GM18519 (cell line): ENCODE measurements at regions not wholly inside any gene's neighbourhood (a gene's known extent, or its start where the extent isn't known, plus 50 kb on each side); places are given as distances from the start of the nearest gene placed in this dataset.
"Not testable (repeated sequence)": the region's sequence is repeated elsewhere in the genome, so short reads cannot be mapped to it uniquely, and the experiment has no call there.

ENCODE experiments used
- ATAC-seq: cut with Tn5 transposase; IDR thresholded peaks from one replicate; pipeline ENCODE4 v1.9.1; 2021; ENCODE audit warnings: mild to moderate bottlenecking, moderate library complexity; ENCODE audit not compliant: unreplicated experiment, low FRiP score

DNA sequence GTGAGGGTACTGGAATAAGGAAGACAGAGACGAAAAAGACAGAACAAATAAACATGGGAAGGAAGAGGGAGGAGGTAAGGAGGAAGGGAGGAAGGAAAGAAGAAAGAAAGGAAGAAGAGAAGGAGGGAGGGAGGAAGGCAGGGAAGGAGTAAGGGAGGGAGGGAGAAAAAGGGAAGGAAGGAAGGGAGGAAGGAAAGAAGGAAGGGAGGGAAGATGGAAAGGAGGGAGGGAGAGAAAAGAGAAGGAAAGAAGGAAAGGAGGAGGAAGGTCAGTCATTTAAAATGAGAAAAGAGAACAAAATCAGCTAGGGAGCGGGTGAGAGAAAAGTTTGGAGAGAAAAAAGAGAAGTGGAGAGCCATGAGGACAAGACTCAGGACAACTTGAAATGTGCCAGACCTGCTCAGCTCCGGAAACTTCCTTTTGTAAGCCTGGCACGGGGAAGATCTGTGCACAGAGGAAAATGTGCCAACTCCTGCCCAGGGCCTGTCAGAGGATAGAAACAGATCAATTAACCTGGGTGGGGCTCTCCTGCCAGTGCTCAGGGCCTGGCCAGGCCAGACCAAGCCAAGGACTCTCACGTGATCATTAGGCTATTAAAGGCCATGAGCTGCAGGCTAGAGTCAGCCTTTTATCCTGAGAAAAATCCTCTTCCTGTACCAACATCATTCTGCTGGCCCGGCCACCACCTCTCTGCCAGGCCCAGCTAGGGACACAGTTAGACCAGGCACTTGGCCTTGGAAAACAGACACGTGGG is 50.1 kb upstream of the BCL6 start:
- no peak for ATAC-seq

- ATAC-seq, result no peak
Observed at GRCh38 chr3:187798126-187798525, 52.9 kb upstream of the BCL6 start.

DNA sequence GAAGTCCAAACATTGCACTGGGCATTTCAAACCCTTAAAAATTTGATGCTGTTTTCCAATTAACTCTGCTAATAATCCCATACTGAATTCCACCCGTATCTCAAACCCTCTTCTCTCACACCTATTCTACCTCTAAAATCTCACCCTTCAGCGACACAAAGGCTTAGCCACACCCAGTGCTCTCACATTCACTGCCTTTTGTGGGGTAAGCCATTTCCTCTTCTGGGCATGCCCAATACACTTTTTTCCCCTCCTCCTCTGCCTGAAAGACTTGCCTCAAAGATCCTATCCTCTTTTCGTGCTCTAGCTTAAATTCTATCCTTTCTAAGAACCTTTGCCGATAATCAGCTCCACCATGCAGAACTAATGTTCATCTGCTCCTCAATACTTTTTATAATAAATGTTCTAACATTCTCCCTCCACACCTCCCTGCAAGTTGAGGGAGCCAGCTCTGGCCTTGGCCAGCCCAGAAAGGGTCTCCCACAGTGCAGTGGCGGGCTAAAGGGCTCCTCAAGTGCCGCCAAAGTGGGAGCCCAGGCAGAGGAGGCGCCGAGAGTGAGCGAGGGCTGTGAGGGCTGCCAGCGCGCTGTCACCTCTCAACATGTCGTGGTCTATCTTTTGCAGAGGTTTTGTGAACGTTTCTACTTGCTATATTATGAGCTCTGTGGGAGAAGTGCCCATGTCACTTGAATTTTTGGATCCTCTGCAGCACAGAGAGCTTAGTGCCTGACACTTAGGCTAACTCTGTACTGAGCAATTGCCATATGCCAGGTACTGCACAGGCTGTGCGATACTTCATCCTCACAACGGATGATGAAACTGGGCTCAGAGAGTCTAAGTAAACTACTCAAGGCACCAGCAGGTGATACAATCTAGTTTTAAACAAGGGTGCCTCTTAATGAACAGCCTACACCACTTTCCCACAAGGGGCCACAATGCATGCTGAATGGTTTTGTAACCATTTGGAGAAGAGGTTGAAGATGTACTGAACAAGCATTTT is 53.6 kb upstream of the BCL6 start:
- ATAC-seq, result no peak

- ATAC-seq, result no peak
Observed at GRCh38 chr3:187799942-187800641, 54.8 kb upstream of the BCL6 start.

DNA sequence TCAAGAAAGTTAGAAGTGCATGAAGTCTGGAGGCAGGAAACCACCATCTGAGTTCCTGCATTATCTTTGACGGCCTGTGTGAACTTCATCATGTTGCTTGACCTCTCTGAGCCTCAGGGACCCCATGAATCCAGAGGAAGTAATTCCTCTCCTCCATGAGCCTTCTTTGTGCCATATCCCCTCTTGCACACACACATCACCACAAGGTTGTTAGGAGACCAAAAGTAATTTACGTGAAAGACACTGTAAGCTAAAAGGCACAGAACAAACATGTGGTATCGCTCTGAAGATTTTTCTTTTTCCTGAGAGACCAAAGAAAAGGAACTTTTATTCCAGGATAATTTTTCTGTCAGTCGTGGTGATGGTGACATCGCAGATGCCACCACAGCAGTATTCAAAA is 55.9 kb upstream of the BCL6 start:
- ATAC-seq, result no peak

DNA sequence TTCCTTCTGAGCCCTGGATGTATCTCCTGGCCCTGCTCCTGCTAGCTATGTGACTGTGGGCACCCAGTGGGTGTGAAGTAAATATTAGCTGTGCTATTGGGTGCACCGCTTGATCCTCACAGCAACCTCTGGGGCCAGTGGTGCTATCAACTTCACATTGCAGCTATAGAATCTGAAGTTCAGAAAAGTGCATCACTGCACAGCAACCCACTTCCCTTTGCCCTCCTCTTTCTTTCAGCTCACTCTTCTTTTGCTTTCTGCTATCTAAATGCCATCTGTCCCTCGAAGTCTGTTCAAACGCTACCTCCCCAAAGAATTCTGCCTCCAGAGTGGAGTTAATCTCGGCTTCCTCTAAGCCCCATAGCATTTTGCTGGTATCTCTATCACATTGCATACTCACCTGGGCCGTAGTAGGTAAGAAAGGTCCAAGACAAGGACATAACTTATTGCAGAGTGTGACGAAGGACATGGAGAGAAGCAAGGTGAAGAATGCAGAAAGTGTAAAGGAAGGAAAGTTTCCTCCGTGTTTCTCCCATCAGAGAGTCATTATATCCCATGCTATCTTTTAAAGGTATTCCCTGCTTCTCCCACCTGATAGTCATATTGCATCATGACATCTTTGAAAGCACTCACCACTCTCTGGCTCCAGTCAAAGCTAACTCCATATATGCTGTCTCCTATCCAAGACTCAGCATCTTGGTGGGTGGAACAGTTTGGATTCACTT is 57.1 kb upstream of the BCL6 start:
- ATAC-seq, result no peak

DNA sequence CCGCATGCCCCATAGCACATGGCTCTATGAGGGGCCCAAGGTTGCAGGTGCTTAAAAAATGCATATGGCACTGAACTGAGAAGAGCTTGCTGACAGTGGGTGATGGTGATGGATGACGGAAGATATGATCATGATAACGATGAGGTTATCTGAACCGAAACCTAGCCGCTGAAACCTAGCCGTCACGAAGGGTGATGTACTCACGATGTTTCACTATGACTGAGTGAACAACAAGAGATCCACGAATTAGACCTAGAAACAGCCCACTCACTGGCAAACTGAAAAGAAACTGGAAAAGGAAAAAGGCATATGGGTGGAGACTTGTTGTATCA is 57.6 kb upstream of the BCL6 start:
- ATAC-seq, result peak; percentile 89

GRCh38 chr3:187804120-187804744 is 59.0 kb upstream of the BCL6 start:
- ATAC-seq, result no peak

- ATAC-seq, result no peak
Observed at GRCh38 chr3:187804745-187805121, 59.5 kb upstream of the BCL6 start.

- no peak for ATAC-seq
Observed at GRCh38 chr3:187805774-187806173, 60.5 kb upstream of the BCL6 start.

GRCh38 chr3:187807086-187807862 is 62.0 kb upstream of the BCL6 start:
- no peak for ATAC-seq

- no peak for ATAC-seq
Observed at GRCh38 chr3:187808527-187808895, 63.2 kb upstream of the BCL6 start.

- ATAC-seq, result no peak
Observed at GRCh38 chr3:187809612-187809991, 64.3 kb upstream of the BCL6 start.

GRCh38 chr3:187810021-187810446 is 64.8 kb upstream of the BCL6 start:
- ATAC-seq, result no peak

GRCh38 chr3:187811585-187812250 is 66.5 kb upstream of the BCL6 start:
- no peak for ATAC-seq

DNA sequence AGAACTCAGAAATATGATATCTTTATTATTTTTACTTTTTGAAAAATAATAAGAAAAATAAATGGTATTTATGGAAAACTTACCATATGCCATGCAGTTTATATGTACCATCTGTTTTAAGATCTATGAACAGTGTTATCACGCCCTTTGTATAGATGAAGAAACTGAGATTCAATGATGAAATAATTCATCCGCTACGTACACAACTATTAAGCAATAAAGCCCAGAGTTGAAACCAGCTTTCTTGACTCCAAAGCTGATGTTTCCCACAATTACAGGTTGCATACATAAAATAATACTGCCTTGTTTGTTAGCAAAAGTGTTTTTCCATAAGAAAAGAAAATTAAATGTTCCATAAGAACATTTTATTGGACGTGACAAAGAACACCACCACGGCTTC is 67.2 kb upstream of the BCL6 start:
- ATAC-seq, result no peak

DNA sequence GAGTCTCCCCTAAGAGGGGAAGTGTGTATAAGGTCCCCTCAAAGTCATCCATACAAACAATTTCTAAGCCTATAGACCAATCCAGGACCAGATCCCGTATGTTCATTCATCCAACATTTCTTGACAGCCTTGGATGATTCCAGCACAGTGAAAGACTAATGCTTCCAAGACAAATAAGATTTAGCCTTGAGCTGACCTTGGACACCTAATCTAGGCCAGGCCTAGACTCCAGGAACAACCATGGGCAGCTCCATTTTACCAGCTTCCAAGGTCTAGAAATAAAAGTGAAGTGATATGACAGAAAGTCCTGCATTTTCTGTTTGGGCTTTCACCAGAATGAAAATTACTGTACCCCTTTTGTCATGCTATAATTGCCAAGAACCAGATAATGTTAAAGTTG is 67.9 kb upstream of the BCL6 start:
- no peak for ATAC-seq

- ATAC-seq, result not testable (repeated sequence)
Observed at GRCh38 chr3:187817766-187818165, 72.5 kb upstream of the BCL6 start.
